Activated gamma-delta T cell treated with Interleukin-2 at 50 U/mL for 16 hours (primary cell): ENCODE measurements at regions not wholly inside any gene's neighbourhood (a gene's known extent, or its start where the extent isn't known, plus 50 kb on each side); places are given as distances from the start of the nearest gene placed in this dataset.
"Not testable (repeated sequence)": the region's sequence is repeated elsewhere in the genome, so short reads cannot be mapped to it uniquely, and the experiment has no call there.

Experiments used
- DNase-seq: peaks from one replicate; pipeline ENCODE4 v3.0.0-alpha.2; 2020

DNA sequence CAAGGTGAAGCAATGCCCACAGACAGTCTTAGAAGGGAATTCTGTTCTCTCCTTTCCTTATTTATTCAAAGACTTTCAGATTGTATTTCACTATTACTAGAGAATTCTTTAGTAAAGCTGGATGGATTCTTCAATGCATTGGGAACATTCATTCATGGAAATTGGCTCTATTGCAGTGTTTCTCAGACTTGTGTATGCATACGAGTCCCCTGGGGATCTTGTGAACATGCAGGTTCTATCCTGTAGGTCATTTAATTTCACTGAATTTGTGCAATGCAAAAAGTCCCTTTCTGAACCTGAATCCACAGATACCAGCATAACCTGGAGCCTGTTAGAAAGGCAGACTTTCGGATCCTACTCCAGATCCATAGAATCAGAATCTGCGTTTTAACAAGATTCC is 160.9 kb upstream of the AHI1 start:
- no peak for DNase-seq

DNA sequence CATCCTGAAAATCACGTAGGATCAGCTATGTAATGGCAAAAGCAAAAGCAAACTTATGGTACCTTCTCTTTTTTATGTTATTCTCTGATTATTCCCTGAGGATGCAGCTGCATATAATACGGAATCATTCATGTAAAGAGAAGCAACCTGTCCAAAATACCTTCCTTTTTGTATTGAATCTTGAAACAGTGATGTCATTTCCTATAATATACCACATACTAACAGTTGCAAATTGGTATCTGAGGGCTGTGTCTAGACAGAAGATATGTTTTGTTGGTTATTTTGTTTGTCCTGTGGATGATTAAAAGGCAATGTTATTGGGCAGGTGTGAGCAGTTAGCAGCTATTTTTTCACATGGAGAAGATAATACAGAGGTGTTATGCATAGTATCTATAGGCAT is 161.4 kb upstream of the AHI1 start:
- no peak for DNase-seq

DNA sequence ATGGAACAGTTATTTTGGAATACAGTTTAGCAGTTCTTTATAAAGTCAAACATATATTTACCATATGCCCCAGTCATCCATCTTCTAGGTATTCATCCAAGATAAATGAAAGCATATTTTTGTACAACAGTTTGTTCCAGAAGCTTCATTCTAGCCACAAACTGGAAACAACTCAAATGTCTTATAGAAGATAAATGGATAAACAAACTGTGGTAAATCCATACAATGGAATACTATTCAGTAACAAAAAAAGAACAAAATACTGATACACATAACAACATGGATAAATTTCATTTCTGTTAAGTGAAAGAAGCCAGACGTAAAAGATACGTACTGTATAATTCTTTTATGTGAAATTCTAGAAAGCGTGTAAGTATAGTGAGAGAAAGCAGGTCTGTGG is 167.0 kb upstream of the AHI1 start:
- DNase-seq = no peak

GRCh38 chr6:135665935-135666334 is 168.4 kb upstream of the AHI1 start:
- no peak for DNase-seq

DNA sequence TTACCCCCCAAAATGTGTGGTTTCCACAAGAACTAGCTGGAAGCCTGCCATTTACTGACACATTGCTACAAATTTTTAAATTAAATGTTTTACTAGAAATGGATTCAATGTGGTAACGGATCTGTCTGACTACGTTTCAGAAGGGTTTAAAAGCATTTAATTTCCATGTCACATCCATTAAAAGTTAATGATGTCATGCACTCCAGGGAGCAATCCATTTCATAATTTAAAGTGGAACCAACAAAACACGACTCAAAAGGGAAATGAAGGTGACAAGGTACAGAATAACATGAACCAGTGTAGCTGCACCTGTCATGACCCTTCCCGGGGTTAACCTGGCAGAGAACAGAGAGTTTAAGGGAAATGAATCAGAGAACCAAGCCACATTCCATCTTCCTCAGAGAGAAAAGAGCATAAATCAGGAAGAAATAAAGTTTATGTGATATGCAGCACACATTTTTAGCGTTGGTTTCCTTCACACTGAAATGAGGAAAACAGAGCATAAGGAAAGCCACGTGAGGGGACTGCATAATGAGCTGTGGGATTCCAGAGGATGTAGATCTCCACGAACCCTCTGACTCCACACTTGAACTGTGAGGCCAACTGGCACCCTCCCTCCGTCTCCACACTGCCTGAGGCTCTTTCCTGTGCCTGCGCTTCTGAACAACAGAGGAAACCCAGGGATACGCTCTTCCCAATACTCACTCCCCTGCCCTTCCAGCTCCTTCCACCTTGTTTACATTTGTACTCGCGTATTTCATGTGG is 170.3 kb upstream of the AHI1 start:
- DNase-seq = no peak

- DNase-seq = no peak
Observed at GRCh38 chr6:135672256-135672655, 174.7 kb upstream of the AHI1 start.

- no peak for DNase-seq
Observed at GRCh38 chr6:135673501-135674309, 176.2 kb upstream of the AHI1 start.

DNA sequence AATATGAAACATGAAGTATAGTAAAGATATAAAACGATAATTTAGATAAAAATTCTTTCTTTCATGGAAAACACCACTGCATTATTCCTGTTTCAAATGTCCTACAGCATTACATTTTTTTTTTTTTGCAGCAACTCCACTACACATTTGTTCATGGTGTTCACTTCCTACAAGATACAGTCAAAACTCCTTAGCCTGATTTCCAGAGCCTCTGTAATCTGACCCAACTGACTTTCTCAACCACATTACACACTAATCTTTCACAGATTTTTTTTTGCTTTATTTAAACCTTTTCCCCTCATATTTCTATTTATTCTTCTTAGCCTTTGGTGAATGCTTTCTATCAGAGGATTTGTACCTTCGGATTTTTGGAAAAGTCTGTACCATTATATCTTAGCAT is 176.5 kb upstream of the PDE7B start:
- DNase-seq = no peak

DNA sequence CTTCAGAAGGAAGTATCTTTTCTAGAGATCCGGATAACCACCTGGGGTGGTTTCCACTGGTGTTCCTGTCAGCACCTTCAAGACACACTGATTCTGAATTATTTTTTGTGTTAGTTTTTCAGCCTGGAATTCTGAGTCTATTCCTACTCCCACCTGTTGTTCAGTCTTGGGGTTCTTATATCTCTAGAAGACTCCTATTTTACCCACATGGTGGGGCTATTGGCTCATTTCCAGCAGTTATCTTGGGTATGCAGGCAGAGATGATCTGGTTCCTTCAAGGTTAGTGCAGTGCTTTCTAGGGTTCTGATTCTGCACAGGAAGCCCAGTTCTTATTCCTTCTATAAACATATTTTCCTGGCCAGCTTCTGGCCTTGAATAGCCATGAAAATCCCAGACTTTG is 175.6 kb upstream of the PDE7B start:
- DNase-seq = peak; percentile 15

DNA sequence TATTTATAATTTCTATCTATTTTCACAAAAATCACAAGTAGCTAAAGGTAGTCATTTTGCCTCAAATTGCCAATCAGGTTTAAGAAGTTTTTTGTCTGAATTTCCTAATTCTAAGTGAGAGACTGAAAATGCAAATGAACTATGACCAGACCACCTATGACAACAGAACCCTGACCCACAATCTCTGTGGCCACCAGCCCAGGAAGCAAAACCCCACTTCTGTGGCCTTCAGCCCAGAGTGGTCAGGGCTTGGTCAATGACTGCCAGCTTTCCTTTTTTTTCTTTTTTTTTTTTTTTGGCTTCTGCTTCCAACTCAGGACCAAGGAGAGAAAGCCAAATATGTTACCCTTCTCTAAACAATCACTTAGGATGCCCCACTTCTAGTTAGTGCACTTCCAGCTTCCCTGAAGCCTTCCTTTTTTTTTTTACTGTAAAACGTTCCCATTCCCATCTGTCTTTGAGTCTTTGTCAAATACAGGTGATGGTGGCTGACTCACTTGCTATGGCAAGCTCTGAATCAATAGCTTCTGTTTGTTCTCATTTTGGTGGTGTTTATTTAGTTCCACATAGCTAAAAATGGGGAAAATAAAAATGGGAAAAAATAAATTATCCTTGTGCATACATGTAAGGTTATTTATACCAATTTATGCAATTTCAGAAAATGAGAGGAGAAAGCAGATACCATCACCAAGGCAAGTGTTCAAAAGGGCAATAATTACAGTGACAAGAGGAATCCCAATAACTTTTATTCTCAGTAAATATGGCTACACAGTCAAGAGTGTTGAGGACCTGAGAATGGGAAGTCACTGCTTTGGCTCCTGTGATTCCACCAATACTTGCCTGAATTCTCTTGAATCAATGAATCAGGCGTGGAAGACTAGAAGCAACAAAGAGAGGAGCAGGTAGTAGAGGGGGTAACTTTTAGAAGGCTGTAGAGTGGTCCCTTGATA is 170.3 kb upstream of the PDE7B start:
- DNase-seq = no peak

DNA sequence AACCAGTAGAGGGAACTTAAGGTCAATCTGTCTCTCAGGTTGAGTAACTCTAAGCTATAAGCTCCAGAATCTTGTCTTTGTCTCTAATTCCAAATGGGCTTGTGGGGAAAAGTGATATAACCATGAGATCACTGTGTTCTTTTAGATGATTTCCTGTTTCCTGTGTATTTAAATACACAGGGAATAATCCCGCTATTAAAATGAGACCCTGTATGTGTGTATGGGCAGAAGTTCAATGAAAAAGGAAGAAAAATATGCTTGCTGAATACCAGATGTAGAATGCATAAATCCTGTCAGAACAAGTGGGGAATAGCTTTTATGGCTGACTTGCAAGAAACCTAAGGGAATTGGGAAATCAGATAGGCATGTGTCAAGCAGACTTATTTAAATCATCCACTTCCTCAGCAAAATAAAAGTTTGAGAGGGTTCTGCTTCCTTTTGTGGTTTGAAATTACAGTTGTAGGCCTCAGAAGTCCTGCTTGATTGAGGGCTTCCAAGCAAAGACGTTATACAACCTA is 164.7 kb upstream of the PDE7B start:
- DNase-seq = no peak

- not testable (repeated sequence) for DNase-seq
Observed at GRCh38 chr6:135688476-135688875, 163.0 kb upstream of the PDE7B start.

- no peak for DNase-seq
Observed at GRCh38 chr6:135692426-135692825, 159.1 kb upstream of the PDE7B start.

DNA sequence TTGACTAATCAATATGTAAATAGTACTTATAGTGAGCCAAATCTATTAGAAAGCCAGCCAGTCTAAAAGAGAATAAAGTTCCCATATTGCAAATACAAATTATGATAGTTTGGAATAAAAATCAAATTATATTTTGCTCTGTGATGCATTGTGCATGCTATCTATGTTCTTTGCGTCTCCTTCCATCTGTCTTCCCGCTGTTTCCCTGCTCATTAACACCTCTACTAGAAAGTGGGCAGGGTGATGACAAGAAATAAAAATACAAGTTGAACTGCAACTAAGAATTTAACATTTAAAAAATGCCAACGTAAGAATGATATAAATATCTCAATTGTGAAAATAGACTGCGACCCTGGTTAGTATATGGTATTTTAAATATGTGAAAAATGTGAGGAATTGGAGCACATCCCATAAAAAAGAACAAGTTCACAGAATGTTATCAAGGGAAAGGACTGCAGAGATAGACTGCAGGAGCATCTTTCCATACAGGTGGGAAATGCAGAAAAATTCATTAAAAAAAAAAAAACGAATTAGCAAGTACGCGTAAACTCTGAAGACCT is 157.6 kb upstream of the PDE7B start:
- DNase-seq = no peak

DNA sequence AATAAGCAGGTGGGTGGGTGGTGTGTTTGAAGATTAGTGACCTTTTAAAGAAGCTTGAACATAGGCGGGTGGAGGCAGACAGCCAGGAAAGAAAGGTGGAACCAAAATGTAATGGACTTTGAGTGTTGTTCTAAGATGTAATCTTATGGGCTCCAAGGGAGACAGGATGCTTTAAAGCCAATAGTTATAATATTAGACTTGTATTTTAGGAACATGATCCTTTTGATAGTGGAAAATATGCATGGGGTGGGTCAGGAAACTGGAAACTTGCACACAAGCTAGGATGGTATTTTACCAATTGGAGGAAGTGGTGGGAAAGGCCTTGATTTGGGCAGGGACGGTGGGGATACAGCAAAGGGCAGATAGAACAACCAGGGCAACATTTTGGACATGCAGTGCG is 151.8 kb upstream of the PDE7B start:
- DNase-seq = no peak

DNA sequence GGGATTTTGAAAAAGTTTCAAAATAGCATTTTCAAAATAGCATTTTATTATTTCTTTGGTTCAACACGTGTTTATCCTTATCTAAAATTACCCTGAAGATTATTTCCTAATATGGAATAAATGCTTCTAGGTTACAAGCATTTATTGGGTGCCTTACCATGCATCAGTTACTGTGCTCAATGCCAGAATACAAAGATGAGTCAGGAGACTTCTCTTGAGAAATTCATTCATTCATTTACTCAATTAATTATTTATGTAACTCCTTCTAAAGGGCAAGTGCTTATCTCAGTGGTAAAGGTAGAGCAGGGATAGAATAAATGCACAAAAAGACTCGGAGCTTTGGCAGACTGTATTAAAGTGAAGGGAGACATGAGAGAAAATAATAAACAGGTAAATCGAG is 150.1 kb upstream of the PDE7B start:
- no peak for DNase-seq

DNA sequence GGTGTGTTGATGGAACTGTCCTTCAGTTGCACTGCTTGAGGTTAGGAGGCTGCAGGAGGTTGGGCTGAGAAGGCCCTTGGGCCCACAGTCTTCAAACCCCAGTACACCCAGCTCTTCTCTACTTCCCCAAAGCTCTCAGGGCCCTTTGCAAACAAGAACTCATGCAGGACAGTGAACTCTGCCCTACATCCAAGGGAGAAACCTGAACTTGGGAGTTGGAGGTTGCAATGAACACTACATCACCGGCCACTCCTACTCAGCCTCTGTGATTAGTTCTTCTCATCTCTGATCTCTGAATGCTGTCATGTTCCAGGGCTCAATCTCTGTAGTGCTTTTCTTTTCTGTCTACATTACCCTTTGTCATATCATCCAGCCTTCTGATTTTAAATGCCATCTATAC is 148.5 kb upstream of the PDE7B start:
- DNase-seq = no peak

DNA sequence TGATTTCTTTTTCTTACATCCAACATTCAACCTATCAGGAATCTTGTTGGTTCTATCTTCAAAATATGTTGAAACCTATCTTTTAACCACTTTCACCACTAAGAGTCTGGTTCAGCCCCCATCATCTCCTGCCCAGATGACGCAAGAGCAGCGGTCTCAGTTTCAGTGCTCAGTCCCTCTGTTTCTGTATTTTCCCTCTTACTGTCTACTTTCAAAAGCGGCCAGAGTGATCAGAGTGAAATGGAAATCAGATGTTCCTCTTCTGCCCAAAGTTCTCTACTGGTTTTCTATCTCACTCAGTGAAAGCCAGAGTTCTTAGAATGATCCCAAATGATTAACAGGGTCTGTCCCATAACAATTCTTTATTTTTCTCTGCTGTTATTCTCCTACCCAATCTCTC is 147.9 kb upstream of the PDE7B start:
- DNase-seq = no peak

- no peak for DNase-seq
Observed at GRCh38 chr6:135707426-135707825, 144.1 kb upstream of the PDE7B start.

GRCh38 chr6:135710042-135710441 is 141.5 kb upstream of the PDE7B start:
- no peak for DNase-seq

- DNase-seq = no peak
Observed at GRCh38 chr6:135722190-135722589, 129.3 kb upstream of the PDE7B start.

GRCh38 chr6:135722679-135723078 is 128.8 kb upstream of the PDE7B start:
- no peak for DNase-seq

- DNase-seq = no peak
Observed at GRCh38 chr6:135728589-135728988, 122.9 kb upstream of the PDE7B start.
